ENCODE measurements at regions not wholly inside any gene's neighbourhood (a gene's known extent, or its start where the extent isn't known, plus 50 kb on each side); places are given as distances from the start of the nearest gene placed in this dataset.

DNA sequence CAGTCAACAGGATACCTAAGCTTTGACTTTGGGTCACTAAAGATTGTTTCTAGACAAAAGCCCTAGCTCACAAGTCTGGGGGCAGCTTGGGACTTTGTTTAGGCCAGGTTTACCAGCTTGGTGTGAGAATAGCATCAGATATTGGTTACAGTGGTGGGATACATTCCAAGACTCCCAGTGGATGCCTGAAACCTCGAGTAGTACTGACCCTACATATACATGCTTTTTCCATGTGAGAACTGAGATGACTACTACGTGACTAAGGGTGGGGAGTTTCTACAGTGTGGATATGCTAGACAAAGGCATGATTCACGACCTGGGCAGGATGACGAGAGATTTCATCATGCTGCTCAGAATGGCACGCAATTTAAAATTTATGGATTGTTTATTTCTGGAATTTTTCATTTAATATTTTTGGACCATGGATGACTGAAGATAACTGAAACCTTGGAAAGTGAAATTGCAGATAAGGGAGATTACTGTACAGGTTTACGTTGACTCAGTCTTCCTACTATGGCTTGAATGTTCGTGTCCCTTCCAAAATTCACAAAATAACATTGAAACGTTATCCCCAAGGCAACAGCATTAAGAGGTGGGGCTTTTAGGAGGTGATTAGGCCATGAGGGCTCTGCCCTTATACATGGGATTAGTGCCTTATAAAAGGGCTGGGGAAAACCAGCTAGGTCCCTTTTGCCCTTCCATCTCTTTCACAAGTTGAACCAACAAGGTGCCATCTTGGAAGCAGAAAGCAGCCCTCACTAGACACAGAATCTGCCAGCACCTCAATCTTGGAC, 50.2 kb upstream of the CTAGE1 start:
- Histone ChIP-seq H3K27me3 (ENCODE audit: control insufficient read depth in 3 of 3, insufficient read depth in 3 of 3, low read length in 3 of 3) (no peaks in the 10 kb centered on the region), H3K4me3 (ENCODE audit: low read depth in 1 of 3, low read length in 3 of 3) (no peak overlapping the region), H3K36me3 (ENCODE audit: control insufficient read depth in 3 of 3, insufficient read depth in 2 of 3, low read depth in 1 of 3, low read length in 3 of 3) (no peaks in the 10 kb centered on the region), H3K27ac (ENCODE audit: low read depth in 1 of 3, low read length in 2 of 3) (peak overlapping the region in 1 of 3 donors; percentile 55), H3K4me1 (ENCODE audit: control insufficient read depth in 3 of 3, insufficient read depth in 2 of 3, low read depth in 1 of 3, low read length in 2 of 3) (peaks cover 2 to 52% (median 34%) of the 10 kb centered on the region in 3 donors), H3K9me3 (ENCODE audit: control insufficient read depth in 2 of 2, insufficient read depth in 1 of 2, low read depth in 1 of 2, low read length in 1 of 2) (no peaks in the 10 kb centered on the region)
- no peak for DNase-seq
- no peak for FAIRE-seq
- 80 to 85% (median 81%) methylated on average over 8 of the region's 8 CpGs for WGBS, 3 donors

DNA sequence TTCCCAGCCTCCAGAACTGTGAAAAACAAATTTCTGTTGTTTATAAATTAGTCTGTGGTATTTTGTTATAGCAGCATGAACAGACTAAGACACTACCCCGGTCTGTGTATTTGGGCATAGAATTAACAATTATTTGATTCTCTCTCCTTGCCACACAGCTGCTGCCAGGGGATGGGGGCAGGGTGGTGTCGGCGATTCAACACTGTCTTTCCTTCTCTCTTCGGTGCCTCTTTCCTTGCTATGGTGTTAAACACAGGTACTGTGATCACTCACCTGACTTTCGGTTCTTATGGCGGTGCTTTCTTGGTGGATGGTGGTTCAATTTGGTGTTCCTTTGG, 50.8 kb upstream of the CTAGE1 start:
- Histone ChIP-seq H3K27me3 (ENCODE audit: control insufficient read depth in 3 of 3, insufficient read depth in 3 of 3, low read length in 3 of 3) (no peaks in the 10 kb centered on the region), H3K27ac (ENCODE audit: low read depth in 1 of 3, low read length in 2 of 3) (no peak overlapping the region), H3K4me3 (ENCODE audit: low read depth in 1 of 3, low read length in 3 of 3) (no peak overlapping the region), H3K9me3 (ENCODE audit: control insufficient read depth in 2 of 2, insufficient read depth in 1 of 2, low read depth in 1 of 2, low read length in 1 of 2) (no peaks in the 10 kb centered on the region), H3K4me1 (ENCODE audit: control insufficient read depth in 3 of 3, insufficient read depth in 2 of 3, low read depth in 1 of 3, low read length in 2 of 3) (peaks cover 2 to 54% (median 34%) of the 10 kb centered on the region in 3 donors), H3K36me3 (ENCODE audit: control insufficient read depth in 3 of 3, insufficient read depth in 2 of 3, low read depth in 1 of 3, low read length in 3 of 3) (no peaks in the 10 kb centered on the region)
- DNase-seq, result no peak
- FAIRE-seq, result no peak
- WGBS, 3 donors, result 94 to 98% (median 97%) methylated on average over 6 of the region's 6 CpGs

DNA sequence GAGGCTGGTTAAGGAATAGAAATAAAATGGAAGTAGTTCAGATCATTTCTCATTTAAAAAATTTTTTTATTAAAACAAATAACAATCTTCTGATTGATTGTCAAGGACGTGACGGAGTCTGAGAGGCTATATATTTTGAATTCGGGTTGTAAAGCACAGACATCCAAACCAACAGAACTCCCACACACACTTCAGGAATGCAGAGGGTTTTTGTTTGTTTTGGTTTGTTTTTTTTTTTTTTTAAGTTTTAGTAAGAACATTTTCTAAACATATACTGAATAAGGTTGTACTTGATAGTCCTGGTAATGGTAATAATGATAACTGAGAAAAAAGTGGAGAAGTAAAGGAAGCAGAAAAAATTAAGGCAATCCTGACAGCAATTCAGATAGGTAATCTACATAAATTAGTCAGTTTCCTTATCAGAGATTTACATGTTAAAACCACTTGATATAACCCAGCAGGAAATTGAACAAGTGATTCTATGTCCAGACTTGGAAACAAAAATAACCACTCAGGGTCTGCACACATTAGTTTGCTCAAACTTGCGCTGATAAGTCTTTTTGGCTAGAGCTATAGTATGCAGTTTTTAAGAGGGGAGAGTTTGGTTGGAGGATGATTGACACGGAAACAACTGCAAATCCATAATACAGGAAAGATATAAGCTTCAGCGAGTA, 51.5 kb upstream of the CTAGE1 start:
- Histone ChIP-seq H3K4me1 (ENCODE audit: control insufficient read depth in 3 of 3, insufficient read depth in 2 of 3, low read depth in 1 of 3, low read length in 2 of 3) (peaks cover 2 to 54% (median 34%) of the 10 kb centered on the region in 3 donors), H3K9me3 (ENCODE audit: control insufficient read depth in 2 of 2, insufficient read depth in 1 of 2, low read depth in 1 of 2, low read length in 1 of 2) (no peaks in the 10 kb centered on the region), H3K4me3 (ENCODE audit: low read depth in 1 of 3, low read length in 3 of 3) (no peak overlapping the region), H3K27me3 (ENCODE audit: control insufficient read depth in 3 of 3, insufficient read depth in 3 of 3, low read length in 3 of 3) (no peaks in the 10 kb centered on the region), H3K36me3 (ENCODE audit: control insufficient read depth in 3 of 3, insufficient read depth in 2 of 3, low read depth in 1 of 3, low read length in 3 of 3) (no peaks in the 10 kb centered on the region), H3K27ac (ENCODE audit: low read depth in 1 of 3, low read length in 2 of 3) (no peak overlapping the region)
- 77 to 83% (median 81%) methylated on average over 6 of the region's 6 CpGs for WGBS, 3 donors
- DNase-seq (no peak), FAIRE-seq (no peak)

DNA sequence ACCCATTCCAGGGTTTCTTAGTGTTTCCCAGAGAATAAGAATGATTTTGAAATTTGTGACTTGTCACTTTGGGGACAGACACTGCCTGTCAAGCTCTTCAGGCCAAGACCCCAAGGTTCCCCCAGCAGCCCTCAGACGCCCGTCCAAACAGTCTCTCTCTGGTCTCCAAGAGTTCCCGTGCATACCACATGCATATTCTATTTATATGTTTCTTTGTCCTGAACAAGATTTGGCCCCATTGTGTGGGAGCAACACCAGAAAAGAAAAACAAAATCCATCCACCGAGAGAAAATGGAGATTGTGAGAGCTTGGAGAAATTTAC, 52.2 kb upstream of the CTAGE1 start:
- WGBS, 3 donors, result 80 to 88% (median 81%) methylated on average over 4 of the region's 4 CpGs
- Histone ChIP-seq H3K4me1 (ENCODE audit: control insufficient read depth in 3 of 3, insufficient read depth in 2 of 3, low read depth in 1 of 3, low read length in 2 of 3) (peaks cover 2 to 54% (median 34%) of the 10 kb centered on the region in 3 donors), H3K36me3 (ENCODE audit: control insufficient read depth in 3 of 3, insufficient read depth in 2 of 3, low read depth in 1 of 3, low read length in 3 of 3) (no peaks in the 10 kb centered on the region), H3K27me3 (ENCODE audit: control insufficient read depth in 3 of 3, insufficient read depth in 3 of 3, low read length in 3 of 3) (no peaks in the 10 kb centered on the region), H3K27ac (ENCODE audit: low read depth in 1 of 3, low read length in 2 of 3) (no peak overlapping the region), H3K9me3 (ENCODE audit: control insufficient read depth in 2 of 2, insufficient read depth in 1 of 2, low read depth in 1 of 2, low read length in 1 of 2) (no peaks in the 10 kb centered on the region), H3K4me3 (ENCODE audit: low read depth in 1 of 3, low read length in 3 of 3) (no peak overlapping the region)
- no peak for DNase-seq
- FAIRE-seq, result no peak

DNA sequence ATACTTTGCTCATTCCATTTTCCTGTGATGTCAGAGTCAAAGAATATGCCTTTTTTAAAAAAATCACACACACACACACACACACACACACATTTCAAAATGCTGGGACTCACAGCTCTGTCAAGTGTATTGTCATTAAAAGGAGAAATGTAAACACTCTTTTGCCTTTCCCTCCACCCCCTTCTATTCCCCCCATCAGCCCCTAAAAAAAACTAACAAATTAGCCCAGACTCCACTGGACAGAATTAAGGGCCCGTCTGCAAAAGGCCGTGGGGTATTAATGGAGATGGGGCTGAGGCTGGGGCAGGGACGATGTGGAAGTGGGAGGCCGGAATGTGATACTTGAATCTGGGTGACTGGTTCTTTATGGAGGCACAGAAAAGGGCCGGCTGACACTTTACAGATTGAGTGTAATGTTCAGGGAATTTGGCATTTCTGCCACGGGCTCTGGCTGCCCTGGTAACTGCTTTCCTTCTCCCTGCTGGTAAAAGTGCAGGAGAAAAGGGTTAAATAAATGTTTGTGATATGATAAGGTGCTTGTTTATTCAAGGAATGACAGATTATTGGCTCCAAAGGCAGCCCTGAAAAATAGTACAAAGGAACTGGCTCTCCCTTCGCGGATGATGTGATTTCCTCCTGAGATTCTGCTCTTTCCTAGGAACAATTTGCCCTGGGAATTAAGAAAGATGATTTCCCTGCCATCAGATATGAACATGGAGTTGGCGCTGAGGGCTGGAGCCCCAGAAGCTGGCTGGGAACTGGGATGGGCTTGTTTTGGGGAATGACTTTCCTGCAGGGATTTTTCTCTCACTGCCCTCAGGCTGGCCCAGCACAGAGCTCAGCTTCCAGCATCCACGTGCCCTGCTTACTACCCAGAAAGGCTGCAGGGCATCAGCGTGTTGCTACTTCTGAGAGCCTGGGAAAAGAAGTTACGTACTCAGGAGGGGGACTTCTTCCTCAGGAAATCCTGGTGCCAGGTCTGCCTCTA, 52.8 kb upstream of the CTAGE1 start:
- no peak for FAIRE-seq
- H3K4me3 ChIP-seq (ENCODE audit: low read depth in 1 of 3, low read length in 3 of 3), result no peak overlapping the region
- H3K4me1 ChIP-seq (ENCODE audit: control insufficient read depth in 3 of 3, insufficient read depth in 2 of 3, low read depth in 1 of 3, low read length in 2 of 3), result peaks cover 2 to 53% (median 34%) of the 10 kb centered on the region in 3 donors
- no peaks in the 10 kb centered on the region for H3K36me3 ChIP-seq (ENCODE audit: control insufficient read depth in 3 of 3, insufficient read depth in 2 of 3, low read depth in 1 of 3, low read length in 3 of 3)
- peak overlapping the region in 2 of 3 donors; percentile 17 to 73 for H3K27ac ChIP-seq (ENCODE audit: low read depth in 1 of 3, low read length in 2 of 3)
- no peaks in the 10 kb centered on the region for H3K9me3 ChIP-seq (ENCODE audit: control insufficient read depth in 2 of 2, insufficient read depth in 1 of 2, low read depth in 1 of 2, low read length in 1 of 2)
- WGBS, 3 donors, result 27 to 37% (median 29%) methylated on average over 12 of the region's 12 CpGs
- peak in 1 of 2 donors; percentile 37 for DNase-seq
- no peaks in the 10 kb centered on the region for H3K27me3 ChIP-seq (ENCODE audit: control insufficient read depth in 3 of 3, insufficient read depth in 3 of 3, low read length in 3 of 3)

DNA sequence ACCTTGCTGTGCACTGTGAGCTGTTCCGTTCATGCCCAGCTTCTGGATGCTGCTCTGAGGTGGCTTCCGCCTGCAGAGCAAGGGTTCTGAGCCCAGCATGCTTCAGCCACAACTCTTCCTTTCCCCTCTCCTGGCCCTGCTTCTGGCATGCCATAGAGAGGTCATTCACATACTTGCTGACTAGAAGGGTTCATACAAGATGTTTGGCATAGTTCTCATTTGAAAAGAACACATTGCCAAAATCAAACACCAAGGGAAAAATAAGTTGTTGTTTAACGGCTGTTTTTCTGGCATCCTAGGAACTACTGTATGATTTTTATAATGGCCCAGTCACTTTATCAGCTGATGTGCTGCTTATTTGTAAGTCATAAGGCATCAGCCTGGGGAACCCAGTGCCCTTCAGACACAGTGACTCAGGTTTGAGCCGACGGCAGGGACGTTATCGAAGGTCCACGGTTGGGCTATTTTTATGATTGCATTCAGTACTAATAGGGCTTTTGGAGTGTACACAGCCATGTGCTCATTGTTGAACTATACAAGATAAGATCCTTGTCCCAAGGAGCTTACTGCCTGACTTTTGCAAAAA, 53.9 kb upstream of the CTAGE1 start:
- Histone ChIP-seq H3K4me3 (ENCODE audit: low read depth in 1 of 3, low read length in 3 of 3) (no peak overlapping the region), H3K27me3 (ENCODE audit: control insufficient read depth in 3 of 3, insufficient read depth in 3 of 3, low read length in 3 of 3) (no peaks in the 10 kb centered on the region), H3K9me3 (ENCODE audit: control insufficient read depth in 2 of 2, insufficient read depth in 1 of 2, low read depth in 1 of 2, low read length in 1 of 2) (no peaks in the 10 kb centered on the region), H3K27ac (ENCODE audit: low read depth in 1 of 3, low read length in 2 of 3) (peak overlapping the region in 1 of 3 donors; percentile 73), H3K4me1 (ENCODE audit: control insufficient read depth in 3 of 3, insufficient read depth in 2 of 3, low read depth in 1 of 3, low read length in 2 of 3) (peaks cover 2 to 42% (median 25%) of the 10 kb centered on the region in 3 donors), H3K36me3 (ENCODE audit: control insufficient read depth in 3 of 3, insufficient read depth in 2 of 3, low read depth in 1 of 3, low read length in 3 of 3) (no peaks in the 10 kb centered on the region)
- peak; percentile 86 to 91 for DNase-seq
- WGBS, 3 donors, result 25 to 48% (median 44%) methylated on average over 8 of the region's 8 CpGs
- FAIRE-seq, result no peak

DNA sequence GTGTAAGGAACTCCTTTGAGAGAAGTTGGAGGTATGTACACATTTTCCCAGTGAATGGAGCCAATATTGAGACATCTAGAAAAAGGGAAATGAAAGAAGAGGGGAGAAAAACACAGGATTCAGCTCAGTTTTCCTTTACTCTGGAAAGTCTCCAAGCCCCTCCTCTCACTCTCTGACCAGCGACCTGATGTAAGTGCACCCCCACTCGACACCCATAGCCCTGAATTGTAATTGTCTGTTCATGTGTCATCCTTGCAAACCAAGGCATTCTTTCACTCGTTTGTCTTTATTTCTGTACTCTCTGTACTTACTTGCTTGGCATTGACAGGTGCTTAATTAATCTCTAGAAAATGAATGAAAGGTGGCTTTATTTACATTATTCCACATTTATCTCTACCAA, 55.7 kb upstream of the CTAGE1 start:
- 70 to 80% (median 71%) methylated on average over 3 of the region's 3 CpGs for WGBS, 3 donors
- Histone ChIP-seq H3K27ac (ENCODE audit: low read depth in 1 of 3, low read length in 2 of 3) (no peak overlapping the region), H3K9me3 (ENCODE audit: control insufficient read depth in 2 of 2, insufficient read depth in 1 of 2, low read depth in 1 of 2, low read length in 1 of 2) (no peaks in the 10 kb centered on the region), H3K4me3 (ENCODE audit: low read depth in 1 of 3, low read length in 3 of 3) (no peak overlapping the region), H3K27me3 (ENCODE audit: control insufficient read depth in 3 of 3, insufficient read depth in 3 of 3, low read length in 3 of 3) (no peaks in the 10 kb centered on the region), H3K36me3 (ENCODE audit: control insufficient read depth in 3 of 3, insufficient read depth in 2 of 3, low read depth in 1 of 3, low read length in 3 of 3) (no peaks in the 10 kb centered on the region), H3K4me1 (ENCODE audit: control insufficient read depth in 3 of 3, insufficient read depth in 2 of 3, low read depth in 1 of 3, low read length in 2 of 3) (peaks cover 2 to 31% (median 16%) of the 10 kb centered on the region in 3 donors)
- FAIRE-seq (no peak), DNase-seq (no peak)

Measured in small intestine (tissue), 7 donors.